ENCODE measurements at regions not wholly inside any gene's neighbourhood (a gene's known extent, or its start where the extent isn't known, plus 50 kb on each side); places are given as distances from the start of the nearest gene placed in this dataset.

DNA sequence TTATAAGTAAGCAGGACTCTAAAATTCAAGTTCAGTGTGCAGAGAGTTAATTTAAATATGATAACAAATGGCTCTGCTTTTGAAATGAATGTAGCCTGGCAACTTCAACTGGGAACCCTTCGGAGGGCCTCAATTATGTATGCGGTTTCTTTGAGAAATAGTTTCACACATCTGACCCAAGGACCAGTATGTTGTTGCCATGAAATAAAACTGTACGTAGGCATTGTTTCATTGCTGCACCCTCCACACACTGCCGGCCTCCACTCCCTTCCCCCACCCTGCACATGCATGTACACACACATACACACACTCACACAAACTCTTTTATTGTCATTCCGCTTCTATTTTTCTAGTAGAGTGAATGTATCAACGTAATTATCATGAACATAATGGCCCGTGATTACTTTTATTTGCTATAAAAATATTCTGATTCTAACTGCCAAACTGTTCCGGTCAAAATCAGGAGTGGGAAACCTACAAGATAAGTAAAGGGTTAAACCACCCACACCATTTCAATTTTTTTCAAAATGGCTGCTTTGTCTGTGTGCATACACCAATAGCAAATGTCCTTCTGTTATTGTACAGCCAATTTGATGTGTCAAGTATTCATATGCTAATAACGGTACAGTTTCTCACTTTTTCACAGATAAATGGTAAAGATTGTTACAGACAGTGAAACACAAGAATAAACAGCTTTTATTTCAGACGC lies 215.5 kb upstream of the TMEM161B start:
- no peak for DNase-seq

DNA sequence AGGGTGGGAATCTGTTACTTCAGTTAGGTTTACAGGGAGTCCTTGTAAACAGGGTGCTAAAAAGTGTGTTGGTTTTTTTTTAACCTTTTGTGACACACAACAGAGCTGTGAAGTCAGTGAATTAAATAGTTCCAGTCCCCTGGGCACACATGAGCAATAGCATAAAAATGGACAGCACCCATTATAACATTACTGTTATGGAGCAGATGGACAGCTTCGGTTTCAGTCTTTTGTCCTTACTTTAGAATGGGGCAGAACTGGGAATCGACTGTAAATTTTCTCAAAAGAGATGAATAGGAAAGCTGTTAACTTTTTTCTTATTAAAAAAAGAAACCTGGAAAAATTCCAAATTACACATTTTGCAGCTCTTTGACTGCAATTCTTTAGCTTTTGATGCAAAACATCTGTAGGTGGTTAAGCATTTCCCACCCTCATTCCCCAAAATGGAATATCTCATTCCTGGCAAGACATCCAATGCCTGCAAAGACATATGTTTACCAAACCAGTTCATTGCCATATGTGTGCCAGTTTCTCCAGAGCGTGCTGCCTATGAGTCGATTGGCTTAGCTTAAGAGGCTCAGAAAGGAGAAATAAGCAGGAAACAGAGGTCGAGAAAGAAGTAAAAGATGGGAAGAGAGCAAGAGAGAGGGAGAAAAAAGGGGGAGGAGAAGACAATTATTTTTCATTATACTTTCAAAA lies 212.3 kb upstream of the TMEM161B start:
- DNase-seq = no peak

DNA sequence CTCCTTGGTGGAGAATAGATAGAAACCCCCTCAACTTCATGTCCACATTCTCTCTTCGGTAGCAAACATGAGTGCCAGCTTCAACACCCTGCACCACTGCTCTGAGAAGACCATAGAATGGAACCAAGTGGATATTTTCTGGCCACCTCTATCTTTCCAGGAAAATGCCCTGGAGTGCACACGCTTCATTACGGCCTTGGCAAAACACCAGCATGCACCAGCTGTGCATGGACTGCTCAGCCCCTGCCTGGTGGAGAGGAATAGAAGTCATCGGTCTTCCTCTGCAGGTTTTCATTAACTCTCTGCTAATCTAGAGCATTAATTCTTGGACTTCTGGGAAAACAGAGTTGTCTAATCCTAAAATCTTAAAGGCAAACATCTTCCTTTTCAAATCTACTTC lies 211.6 kb upstream of the TMEM161B start:
- DNase-seq = no peak

DNA sequence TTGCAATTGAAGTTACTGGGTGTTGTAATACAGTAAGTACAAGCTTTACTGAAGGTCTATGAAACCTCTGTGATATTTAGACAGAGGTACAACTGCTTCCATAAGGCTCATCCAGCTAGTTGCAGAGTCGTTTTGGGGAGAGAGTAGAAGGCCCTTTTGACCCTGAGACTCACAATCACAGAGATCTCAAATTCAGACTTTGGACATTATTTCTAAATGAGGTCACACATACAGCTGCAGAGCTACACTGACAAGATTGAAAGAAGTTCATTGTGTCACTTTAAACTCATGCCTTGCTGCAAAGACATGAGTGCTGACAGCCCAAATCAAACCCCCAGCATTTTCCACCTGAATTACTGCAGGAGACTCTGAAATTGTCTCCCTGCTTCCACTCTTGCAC lies 205.9 kb upstream of the TMEM161B start:
- no peak for DNase-seq

DNA sequence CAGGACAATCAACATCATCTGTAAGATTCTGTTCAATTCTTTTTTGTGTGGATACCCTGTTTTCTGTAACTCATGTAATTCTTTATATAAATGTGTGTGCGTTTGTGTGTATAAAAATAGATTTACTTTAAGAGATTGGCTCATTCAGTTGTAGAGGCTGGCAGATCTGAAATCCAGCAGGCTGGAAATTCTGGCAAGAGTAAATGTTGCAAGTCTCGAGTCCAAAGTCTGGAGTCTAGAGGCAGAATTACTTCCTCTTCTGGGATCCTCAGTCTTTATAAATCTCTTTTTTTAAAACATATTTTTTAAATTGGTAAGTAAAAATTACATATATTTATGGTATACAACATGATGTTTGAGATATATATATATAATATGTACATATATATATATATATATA lies 202.1 kb upstream of the TMEM161B start:
- no peak for DNase-seq

DNA sequence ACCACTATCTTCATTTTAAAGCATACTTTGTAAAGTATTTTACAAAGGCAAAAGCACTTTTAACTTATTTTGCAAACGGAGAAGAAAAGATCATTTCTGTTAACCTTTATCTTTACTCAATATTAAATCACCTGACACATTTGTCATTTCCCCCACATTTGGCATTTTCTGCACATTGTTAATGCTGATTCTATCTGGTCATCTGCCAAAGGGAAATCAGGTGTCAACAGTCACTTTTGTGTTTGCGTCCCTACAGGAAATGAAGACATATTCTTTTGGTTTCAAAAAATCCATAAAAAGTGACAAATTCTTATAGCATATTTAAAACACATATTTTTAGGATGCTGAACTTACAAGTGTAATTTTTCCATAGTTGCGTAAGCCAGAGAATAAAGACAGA lies 191.3 kb upstream of the TMEM161B start:
- DNase-seq = no peak

DNA sequence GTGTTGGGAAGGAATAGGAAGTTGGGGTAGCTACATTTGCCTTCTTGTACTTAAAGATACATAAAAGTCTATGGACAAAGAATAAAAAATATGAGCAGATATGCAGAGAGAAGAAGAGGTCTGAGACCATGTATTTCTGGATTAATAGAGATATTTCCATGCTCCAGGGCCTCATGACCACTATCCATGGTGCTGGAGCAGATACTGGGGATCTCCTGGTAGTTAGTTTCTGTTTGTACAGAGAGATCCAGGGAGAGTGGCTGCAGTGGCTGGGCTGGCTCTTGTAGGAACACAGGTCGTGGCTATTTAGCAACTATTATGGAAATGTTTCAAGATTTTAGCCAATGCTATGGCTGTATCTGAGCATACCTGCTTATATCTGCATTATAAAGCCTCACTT lies 184.2 kb upstream of the TMEM161B start:
- DNase-seq = no peak

DNA sequence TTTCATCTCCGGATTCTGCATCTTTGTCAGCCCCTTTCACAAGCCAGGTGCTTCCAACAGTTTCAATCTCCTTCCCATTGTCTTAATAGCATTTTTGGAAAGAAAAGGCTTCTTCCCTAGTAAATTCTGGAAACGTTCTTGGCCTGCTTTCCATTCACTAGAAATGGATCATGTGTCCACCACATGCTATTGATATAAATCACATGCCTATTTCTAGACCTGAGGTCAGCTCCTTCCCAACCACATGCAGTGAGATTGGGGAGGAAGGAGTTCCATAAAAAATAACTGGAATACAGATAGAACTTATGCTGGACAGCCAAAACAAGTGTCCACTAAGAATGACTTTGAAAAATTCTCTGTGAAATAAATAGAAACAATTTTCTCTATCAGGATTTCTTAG lies 181.6 kb upstream of the TMEM161B start:
- no peak for DNase-seq

DNA sequence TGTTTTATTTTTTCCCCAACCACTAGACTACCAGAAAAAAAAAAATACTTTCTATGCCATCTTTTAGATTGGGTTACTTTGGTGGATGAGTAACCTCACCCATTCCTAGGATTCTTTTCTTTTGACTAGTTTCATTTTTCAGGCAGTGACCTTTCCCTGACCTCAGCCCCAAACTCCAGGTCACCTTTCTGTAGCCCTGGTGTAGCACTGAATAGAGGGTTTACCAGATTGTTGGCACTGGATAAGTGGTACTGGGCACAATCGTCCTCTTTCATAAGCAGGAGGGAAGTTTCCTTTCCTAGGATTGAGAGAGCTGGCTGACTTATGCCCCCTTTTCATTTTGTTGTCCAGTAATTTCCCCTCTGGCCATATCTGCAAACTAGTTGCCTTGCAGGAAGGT lies 169.4 kb upstream of the TMEM161B start:
- no peak for DNase-seq

DNA sequence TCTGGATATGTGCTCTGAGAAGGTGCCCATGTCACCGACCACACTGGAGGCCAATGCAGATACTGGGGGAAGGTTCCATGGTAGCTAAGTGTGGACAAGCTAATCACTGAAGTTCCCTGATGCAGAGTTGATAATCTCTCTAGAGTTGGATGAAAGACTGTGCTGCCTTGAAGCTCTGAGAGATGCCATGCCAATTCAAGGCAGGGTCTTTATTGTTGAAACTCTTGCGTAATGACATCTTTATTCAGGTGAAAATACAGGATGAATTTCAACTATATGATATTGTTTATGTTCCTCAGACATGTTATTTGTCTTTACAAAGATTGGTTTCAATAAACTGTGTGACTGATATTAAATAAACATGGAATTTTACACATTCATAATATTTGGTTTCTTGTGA lies 167.6 kb upstream of the TMEM161B start:
- no peak for DNase-seq

DNA sequence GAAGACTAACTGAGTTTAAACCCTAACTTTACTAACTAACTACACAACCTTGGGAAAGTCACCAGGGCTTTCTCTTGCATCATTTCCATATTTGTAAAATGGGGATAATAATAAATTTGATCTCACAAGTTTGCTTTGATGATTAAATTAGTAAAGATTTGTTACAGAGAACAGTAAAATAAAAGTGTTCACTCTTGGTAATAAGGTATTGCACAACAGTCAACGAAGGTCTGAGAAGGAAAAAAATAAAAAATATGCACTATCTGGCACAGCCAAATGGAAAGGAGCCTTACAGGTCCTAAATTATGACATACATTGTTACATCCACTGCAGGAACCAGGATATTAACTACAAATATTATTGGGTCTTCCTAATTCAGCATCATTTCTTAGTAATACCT lies 160.0 kb upstream of the TMEM161B start:
- DNase-seq = no peak

DNA sequence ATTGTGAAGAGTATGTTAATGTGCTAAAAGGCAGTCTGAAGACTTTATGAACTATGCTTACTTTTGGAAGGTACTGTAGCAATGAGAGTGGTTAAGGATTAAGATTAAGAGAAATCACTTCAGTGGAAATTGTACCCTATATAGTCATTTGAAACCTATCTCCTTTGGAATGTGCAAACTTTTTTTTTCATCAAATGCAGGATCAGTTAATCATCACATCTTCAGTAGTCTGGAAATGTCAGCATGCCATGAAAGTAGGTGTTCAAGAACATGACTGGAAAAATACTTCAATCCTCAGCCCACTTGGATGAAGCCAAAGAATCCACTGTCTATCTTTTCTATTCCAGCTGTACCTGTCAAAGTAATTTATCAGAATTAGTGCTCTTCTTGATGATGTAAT lies 157.8 kb upstream of the TMEM161B start:
- no peak for DNase-seq

DNA sequence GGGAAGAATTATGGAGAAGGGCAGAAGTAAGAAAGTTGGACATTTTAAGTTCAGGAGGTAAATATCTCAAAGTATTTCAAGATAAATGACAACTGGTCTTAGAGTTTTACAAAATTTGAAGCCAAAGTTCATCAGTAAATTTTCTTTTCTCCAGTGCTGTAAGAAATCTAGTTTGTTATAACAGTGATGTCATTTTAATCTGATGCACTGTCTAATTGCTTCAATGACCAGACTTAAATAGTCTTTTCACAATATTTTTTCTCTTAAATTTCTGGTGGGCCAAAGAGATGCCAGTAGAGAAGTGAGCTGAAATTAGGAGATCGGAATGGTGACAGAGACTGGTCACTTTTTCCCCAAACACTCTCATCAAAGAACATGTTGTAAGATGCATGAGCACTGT lies 156.5 kb upstream of the TMEM161B start:
- DNase-seq = no peak

DNA sequence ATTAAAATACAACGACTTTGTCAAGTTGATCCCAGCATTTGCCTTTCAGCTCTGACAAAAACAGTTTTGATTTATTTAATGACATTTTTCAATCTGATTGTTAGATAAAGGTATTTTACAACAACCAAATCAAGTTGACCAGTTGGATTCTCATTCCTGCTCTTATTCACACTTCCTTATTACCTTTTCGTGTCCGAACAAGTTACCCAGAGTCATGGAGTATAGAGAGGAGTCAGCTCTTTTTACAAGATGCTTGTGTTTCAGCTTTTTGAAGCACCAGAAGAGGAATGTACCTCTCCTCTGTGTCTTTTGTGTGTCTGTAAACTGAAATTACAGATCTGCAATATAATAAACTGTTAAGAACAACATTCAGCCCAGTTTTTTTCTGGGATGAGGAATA lies 151.3 kb upstream of the TMEM161B start:
- DNase-seq = no peak

DNA sequence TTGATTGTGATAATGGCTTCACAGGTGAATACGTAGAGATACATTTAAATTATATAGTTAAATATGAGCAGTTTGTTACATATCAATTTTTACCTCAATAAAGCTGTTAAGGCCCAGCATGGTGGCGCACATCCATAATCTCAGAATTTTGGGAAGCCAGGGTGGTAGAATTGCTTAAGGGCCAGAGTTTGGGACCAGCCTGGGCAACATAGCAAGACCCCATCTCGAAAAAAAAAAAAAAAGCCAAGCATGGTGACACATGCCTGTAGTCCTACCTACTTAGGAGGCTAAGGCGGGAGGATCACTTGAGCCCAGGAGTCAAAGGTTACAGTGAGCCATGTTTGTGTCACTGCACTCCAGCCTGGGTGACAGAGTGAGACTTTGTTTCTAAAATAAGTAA lies 138.7 kb upstream of the TMEM161B start:
- DNase-seq = no peak

DNA sequence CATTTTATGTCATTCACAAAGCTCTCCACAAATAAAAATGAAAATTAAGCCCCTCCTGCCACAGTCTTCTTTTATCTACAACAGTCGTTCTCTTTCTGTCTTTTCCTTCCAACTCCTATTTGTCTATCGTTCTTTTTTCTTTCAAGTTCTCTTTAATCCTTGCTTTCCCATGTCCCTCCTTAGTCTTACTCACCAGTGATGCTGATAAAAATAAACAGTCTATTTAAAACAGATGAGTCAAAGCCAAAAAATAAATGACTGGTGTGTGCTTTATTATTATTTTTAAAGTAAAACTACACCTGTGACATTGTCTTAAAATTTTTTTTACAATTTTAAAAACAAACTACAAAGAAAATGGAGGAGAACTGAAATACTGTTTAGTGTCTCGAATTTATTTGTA lies 137.1 kb upstream of the TMEM161B start:
- DNase-seq = no peak

DNA sequence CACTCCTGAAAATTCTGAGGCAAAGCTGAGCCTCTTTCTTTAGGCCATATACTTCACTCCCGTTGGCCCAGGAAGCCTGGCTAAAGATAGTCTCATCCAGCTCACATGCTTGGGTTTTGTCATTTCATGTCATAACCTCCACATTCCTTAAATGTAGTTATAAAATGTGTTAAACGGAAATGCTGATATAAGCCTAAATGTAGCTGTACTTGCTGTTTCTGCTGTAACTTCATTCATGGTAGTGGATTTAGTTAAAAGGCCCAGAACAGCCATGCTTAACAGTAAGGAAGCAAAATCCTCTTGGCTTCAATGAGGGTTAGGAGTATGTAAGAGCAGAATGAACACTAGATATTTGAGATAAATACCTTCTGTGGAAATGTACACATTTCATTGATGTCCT lies 135.8 kb upstream of the TMEM161B start:
- no peak for DNase-seq

DNA sequence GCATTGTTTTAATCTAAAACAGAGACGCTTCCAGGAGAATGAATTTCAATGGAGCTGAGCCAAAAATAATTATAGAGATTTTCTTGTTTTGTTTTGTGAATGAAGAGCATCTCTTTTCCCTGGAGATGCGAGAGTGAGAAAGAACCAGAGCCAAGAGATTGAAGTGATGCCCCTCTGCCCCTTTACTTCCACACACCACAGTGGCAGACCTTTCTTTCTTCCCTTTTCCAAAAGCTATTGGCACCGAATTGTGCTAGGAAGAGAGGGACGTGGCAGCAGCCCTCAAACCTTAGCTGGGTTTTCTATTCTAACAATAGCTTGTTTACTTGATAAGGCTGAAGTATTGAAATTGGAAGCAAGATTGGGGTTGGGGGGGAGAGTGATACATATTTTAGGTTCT lies 133.0 kb upstream of the TMEM161B start:
- no peak for DNase-seq

DNA sequence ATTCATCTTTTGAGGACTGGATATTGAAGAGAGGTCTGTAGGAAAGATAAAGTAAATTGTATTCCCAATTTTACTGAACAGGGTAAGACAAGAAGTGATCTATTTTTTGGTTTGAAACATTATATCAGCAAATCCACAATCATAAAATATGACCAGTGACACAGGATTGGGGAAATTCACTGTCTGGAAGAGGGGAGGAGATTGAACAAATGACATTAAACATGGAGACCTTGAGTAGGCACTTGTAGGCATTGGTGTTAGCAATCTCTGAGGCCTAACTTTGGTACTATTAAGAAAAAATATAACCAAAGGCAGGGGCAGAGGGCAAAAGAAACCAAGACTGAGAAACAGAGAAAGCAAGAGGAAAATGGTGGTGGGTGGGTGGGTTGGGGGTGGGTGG lies 132.6 kb upstream of the TMEM161B start:
- no peak for DNase-seq

DNA sequence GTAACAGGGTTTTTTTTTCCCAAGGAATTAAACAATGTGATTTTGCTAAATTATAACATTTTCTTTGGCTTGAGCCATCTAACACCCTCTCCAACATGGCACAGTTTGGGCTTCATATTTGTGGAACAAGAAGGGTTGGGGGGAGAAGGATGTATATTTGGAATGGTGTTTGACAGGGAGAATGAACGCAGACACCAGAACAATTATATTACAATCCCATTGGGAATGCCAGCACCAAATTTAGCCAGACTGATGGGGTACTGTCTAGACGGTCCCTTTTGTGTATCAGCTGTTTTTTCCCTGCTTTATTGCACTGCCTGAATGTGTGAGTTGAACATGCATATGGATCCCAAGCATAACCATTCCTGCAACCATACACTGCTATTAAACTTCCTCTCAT lies 130.9 kb upstream of the TMEM161B start:
- no peak for DNase-seq

DNA sequence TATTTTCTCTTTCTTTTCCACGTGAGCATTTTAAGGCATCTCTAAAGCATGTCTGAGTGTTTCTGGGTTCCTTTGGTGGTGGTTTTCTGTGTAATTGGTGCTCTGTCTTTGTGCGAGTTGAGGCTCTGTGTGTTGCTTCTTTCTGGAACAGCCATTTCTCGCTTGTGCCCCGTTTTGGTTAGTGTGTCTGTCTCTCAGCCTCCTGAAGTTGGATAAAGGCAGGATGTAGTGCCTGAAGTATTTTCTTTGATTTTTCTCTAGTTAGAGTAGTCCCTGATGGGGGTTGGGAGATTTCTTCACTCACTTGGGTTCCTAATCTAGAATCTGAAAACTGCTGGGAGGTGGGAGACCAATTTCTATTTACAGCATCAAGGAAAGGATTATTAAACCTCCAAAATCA lies 129.7 kb upstream of the TMEM161B start:
- no peak for DNase-seq

DNA sequence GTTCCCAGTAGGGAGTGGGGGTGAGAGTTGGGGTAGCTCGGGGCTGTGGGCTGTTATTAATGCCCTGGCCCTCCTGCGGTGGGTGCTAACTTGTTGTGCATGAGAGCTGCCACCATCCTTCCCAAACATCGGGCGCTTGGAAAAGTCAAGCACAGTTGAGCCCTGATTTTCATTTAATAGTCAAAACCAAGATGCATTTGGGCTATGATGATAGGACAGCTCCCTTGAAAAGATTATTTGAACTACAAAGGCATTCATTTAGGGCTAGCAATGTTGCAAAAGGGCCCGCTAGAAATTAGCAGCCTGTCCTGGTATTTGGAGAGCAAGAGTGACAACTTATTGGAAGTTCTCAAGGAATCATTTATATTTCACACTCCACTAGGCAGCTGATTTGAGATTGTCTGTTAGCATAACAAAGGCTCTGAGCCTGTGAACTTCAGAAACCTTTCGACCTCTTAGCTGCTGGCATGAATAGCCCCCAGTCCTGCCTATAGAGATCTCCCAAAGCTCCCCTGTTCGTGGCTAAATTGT lies 128.2 kb upstream of the TMEM161B start:
- no peak for DNase-seq

DNA sequence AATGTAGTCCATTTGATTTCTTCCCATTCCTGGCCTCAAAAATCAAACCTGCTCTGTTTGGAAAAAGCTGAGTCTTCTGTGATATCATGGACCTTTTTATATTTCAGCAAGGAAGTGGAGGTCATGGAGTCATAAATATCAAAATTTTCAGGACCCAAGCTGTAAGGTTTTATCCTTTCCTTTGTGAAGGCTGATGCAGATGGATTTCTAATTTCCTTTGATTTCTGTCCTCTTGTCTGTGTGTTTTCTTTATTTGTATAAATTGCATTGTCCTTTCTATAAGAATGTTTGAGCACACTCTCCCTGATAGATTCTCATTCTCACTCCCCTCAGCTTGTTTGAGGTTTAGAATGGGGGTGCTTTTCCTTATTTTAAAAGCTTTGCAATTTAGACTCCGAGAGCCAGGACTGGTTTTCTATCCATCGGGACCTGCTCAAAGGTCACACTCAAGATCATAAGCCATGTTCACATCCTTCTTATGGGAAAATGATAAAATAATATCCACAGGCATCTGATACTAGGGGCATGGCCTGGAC lies 127.4 kb upstream of the TMEM161B start:
- no peak for DNase-seq

DNA sequence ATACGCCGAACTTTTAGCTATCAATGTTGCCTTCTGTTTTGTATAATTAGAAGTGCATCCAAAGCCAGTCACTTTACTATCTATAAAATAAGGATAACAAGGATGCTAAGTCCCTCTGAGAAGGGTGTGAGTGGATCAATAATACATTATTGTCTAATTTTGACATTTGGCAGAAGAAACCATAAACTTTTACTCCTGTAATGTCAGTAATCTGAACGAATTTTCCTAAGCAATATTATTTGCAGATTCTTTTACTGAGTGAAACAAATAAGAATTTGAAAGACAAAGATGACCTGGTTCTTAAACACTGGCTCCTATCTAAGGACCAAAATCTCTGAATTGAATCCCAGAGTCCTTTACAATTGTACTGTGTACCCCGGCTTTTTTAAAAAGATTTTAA lies 126.6 kb upstream of the TMEM161B start:
- no peak for DNase-seq
